ENCODE measurements at regions not wholly inside any gene's neighbourhood (a gene's known extent, or its start where the extent isn't known, plus 50 kb on each side); places are given as distances from the start of the nearest gene placed in this dataset.
"Not testable (repeated sequence)": the region's sequence is repeated elsewhere in the genome, so short reads cannot be mapped to it uniquely, and the experiment has no call there.

DNA sequence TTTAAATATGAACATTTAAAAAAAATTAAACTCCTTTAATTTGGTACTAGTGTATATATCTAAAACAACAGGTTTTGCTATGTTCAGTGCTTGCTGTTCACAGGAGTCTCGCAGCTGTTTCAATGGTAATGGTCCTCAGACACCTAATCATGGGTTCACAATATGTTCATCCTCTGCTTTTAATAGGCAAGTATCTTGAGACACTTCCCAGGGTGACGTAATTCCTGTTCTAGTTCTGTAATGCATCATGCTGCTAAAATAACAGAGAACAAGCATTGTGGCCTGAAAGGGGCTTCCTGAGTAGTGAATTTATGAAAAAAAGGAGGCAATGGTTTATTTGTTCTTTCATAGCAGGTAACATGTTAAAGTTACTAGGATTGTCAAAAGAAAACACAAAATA, 625.2 kb upstream of the GBE1 start:
- H3K9me3 Mint-ChIP-seq, result peaks cover 3% of the 10 kb centered on the region
- H3K4me3 Mint-ChIP-seq, result no peak overlapping the region
- no peaks in the 10 kb centered on the region for H3K27me3 Mint-ChIP-seq
- H3K27ac Mint-ChIP-seq, result no peak overlapping the region
- H3K4me1 Mint-ChIP-seq (ENCODE audit: low read depth), result no peaks in the 10 kb centered on the region
- no peaks in the 10 kb centered on the region for H3K36me3 Mint-ChIP-seq (ENCODE audit: low read depth)

DNA sequence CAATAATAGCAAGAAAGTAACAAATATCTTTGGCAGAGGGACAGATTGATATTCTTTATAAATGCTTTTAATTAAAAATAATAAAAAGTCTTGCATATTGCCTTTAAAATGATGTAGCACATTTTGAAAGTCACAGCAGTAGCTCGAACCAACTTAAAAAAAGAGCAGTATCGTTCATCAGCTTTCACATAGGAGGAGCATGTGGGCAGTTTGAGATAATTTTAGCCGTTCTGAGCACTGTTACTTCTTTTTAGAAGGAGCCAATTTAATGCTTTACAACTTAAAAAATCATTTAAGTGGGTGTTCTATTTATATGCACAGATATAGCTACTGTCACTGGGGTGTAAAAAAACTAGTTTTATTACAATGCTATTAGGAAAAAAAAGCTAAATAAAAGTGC, 622.7 kb upstream of the GBE1 start:
- Mint-ChIP-seq H3K27ac (no peak overlapping the region), H3K9me3 (no peaks in the 10 kb centered on the region), H3K36me3 (ENCODE audit: low read depth) (no peaks in the 10 kb centered on the region), H3K4me3 (no peak overlapping the region), H3K27me3 (no peaks in the 10 kb centered on the region), H3K4me1 (ENCODE audit: low read depth) (no peaks in the 10 kb centered on the region)

DNA sequence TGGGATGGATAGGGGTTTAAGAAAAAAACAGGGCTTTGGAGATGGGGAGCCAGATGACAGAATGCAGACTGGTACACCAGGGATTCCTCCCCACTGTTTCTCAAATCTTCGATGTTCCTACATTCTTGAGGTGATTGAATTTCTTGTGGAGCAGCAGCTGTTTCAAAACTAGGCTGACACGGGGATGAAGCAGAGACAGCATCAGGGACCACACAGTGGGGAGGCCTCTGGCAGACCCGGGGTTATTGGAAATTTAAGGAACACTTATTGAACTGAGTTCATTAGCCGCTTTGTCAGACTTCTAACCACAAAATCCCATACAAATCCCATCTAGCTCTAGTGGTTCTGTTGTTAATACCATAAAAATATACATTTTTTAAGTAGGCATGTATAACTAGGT, 621.4 kb upstream of the GBE1 start:
- no peak overlapping the region for H3K27ac Mint-ChIP-seq
- no peak overlapping the region for H3K4me3 Mint-ChIP-seq
- no peaks in the 10 kb centered on the region for H3K36me3 Mint-ChIP-seq (ENCODE audit: low read depth)
- H3K4me1 Mint-ChIP-seq (ENCODE audit: low read depth), result no peaks in the 10 kb centered on the region
- H3K9me3 Mint-ChIP-seq, result peaks cover 8% of the 10 kb centered on the region
- H3K27me3 Mint-ChIP-seq, result no peaks in the 10 kb centered on the region

DNA sequence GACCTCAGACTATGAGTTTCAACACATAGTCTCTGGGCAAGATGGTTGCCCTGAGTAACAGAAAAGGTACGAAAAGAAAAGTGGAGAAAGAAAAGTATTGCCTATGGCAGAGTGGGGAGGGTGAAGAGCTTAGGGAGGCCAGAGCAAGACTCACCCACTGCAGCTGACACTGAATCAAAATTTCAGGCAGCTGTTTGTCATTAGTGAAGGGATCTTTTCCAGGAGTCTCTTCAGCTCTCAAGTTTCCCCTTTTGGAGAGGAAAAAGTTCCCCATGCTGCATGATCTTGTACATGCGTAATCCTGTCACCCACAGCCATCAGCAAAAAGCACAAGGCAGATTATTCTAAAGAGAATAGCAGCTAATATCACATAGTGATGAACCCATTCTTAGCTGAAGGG, 616.9 kb upstream of the GBE1 start:
- Mint-ChIP-seq H3K9me3 (peaks cover 23% of the 10 kb centered on the region), H3K27ac (no peak overlapping the region), H3K36me3 (ENCODE audit: low read depth) (no peaks in the 10 kb centered on the region), H3K4me1 (ENCODE audit: low read depth) (no peaks in the 10 kb centered on the region), H3K4me3 (no peak overlapping the region), H3K27me3 (no peaks in the 10 kb centered on the region)

DNA sequence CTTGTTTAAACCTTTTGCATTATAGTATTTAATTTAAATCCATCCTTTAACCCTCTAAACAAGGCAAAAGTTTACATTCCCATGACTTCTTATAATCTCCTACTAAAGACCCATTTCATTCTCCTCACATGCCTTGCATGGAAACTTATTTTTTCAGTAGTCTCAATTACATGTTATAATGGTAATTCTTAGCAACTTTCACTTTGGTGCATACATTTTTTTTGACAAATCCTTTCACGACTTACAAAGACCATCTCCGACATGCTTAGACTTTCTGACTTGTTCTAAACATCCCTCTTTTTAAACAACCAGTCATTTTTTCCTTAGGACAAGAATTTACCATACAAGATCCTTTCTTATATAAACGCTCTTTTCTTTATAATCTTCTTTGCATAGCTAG, 615.4 kb upstream of the GBE1 start:
- H3K27me3 Mint-ChIP-seq, result no peaks in the 10 kb centered on the region
- no peaks in the 10 kb centered on the region for H3K4me1 Mint-ChIP-seq (ENCODE audit: low read depth)
- H3K36me3 Mint-ChIP-seq (ENCODE audit: low read depth), result no peaks in the 10 kb centered on the region
- peaks cover 23% of the 10 kb centered on the region for H3K9me3 Mint-ChIP-seq
- no peak overlapping the region for H3K4me3 Mint-ChIP-seq
- H3K27ac Mint-ChIP-seq, result no peak overlapping the region

DNA sequence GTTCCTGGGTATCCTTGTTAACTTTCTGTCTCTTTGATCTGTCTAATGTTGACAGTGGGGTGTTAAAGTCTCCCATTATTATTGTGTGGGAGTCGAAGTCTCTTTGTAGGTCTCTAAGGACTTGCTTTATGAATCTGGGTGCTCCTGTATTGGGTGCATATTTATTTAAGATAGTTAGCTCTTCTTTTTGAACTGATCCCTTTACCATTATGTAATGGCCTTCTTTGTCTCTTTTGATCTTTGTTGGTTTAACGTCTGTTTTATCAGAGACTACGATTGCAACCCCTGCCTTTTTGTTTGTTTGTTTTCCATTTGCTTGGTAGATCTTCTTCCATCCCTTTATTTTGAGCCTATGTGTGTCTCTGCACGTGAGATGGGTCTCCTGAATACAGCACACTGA, 612.4 kb upstream of the GBE1 start:
- not testable (repeated sequence) for H3K27me3 Mint-ChIP-seq; H3K4me1 Mint-ChIP-seq (ENCODE audit: low read depth); H3K36me3 Mint-ChIP-seq (ENCODE audit: low read depth); H3K27ac Mint-ChIP-seq; H3K4me3 Mint-ChIP-seq
- H3K9me3 Mint-ChIP-seq, result peaks cover 20% of the 10 kb centered on the region

DNA sequence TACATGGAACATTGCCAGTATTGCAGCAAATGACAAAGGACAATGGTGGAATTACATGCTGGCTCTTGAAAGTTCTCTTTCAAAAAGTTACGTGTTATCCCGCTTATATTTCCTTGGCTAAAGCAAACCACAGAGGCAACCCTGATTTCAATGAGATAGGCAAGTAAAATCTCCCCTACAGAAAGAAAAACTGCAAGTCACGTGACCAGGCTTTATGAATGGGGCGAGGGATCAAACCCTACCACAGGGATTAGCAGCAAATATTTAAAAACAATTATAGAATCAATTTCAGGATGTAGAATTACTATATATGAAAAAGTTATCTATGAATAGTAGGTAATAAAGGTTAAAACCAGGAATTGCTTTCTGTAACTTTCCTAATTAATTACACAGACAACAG, 603.4 kb upstream of the GBE1 start:
- Mint-ChIP-seq H3K4me1 (ENCODE audit: low read depth) (no peaks in the 10 kb centered on the region), H3K27ac (no peak overlapping the region), H3K36me3 (ENCODE audit: low read depth) (no peaks in the 10 kb centered on the region), H3K9me3 (peaks cover 17% of the 10 kb centered on the region), H3K27me3 (no peaks in the 10 kb centered on the region), H3K4me3 (no peak overlapping the region)

DNA sequence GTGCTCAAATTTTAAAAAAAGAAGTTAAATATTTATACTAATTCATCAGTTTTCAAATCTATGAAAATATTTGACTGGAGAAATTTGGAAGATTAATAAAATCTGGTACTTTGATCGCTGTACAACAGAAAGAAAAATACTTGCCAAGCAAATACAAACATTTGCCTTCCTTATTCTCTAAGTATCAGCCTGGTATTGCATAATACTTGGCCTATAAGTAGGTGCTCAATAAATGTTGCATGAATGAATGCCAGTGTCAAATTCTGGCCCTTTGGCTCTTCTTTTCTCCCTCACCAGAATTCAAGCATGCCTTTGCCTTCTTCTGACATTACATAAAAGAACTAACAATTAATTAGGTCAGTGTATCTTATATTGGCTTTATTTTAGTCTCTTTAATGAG, 601.7 kb upstream of the GBE1 start:
- Mint-ChIP-seq H3K4me1 (ENCODE audit: low read depth) (no peaks in the 10 kb centered on the region), H3K27me3 (no peaks in the 10 kb centered on the region), H3K9me3 (peaks cover 17% of the 10 kb centered on the region), H3K4me3 (no peak overlapping the region), H3K36me3 (ENCODE audit: low read depth) (no peaks in the 10 kb centered on the region), H3K27ac (no peak overlapping the region)

DNA sequence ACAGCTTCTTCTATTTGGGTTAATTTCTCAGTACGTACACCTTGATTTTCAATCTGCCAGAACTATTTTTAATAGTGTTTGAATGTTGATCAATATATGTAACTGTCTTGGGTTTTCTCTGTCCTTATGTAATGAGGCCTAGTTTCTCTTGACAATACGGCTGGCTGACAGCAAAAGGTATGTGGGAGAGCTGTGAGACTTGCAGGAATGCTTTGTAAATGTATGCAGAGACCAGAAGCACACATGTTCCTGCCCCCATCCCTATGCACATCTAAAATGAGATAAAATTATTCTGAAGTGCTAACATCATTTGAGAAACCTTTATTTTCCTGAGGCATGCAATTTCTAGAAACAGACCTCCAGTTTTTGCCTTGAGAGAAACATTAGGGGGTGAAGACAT, 593.8 kb upstream of the GBE1 start:
- Mint-ChIP-seq H3K4me1 (ENCODE audit: low read depth) (no peaks in the 10 kb centered on the region), H3K27ac (no peak overlapping the region), H3K9me3 (peaks cover 5% of the 10 kb centered on the region), H3K4me3 (no peak overlapping the region), H3K36me3 (ENCODE audit: low read depth) (no peaks in the 10 kb centered on the region), H3K27me3 (no peaks in the 10 kb centered on the region)

DNA sequence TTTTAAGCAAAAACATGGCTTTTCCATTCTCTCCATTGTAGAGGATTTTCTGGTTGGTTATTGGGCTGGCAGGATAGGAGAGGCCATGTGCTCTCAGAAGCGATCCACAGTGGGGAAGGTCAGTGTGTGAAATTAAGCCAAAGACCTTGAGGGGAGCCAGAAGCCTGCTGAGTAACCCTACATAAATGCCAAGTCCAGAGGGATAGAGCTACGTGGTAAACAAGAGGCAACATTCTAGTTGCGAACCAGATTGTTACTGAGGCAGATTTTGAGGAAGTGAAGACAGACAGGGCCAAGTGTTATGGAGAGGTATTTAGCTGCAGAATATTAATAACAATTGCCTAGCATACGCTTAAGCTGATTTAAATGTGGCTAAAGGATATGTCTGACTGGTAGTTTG, 592.8 kb upstream of the GBE1 start:
- Mint-ChIP-seq H3K4me1 (ENCODE audit: low read depth) (no peaks in the 10 kb centered on the region), H3K27me3 (no peaks in the 10 kb centered on the region), H3K27ac (no peak overlapping the region), H3K4me3 (no peak overlapping the region), H3K9me3 (peaks cover 4% of the 10 kb centered on the region), H3K36me3 (ENCODE audit: low read depth) (no peaks in the 10 kb centered on the region)

DNA sequence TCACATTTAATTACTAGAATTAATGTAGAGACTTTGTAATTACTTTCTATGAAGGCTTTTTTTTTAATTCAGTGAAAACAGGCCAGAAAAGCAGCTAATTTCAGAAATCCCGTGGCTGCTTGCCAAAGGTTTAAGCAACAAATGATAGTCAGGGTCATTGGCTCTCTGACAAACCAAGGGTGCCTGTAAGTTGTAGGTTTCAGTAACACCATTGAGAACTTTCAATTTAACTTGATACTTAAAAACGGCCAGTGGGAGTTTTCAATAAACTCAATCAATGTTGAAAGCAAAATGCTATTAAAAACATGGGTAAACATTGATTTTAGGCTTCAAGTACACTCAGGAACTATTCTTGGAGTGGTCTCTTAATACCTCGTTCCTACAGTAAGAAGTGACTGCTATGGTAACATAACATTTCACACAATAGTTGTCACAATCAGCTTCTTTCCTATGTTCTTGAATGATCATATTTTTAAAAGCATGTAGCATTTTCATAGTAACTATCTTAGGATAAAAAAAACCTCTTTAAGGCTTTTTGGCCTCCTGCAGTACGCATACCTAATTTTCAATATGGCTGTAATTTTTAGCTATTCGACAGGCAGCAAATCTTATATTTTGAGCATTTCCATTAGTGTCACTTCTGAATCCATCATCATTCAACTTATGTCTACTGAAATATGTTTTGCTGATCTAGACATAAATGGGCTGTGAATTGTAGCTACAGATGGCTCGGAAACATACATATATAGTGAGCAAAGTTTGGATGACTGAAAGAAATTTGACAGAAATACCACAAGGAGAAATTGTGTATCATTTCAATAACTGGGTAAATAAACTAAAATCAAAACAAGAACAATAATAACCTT, 592.1 kb upstream of the GBE1 start:
- Mint-ChIP-seq H3K36me3 (ENCODE audit: low read depth) (no peaks in the 10 kb centered on the region), H3K27ac (no peak overlapping the region), H3K4me3 (no peak overlapping the region), H3K27me3 (no peaks in the 10 kb centered on the region), H3K9me3 (peaks cover 4% of the 10 kb centered on the region), H3K4me1 (ENCODE audit: low read depth) (no peaks in the 10 kb centered on the region)

DNA sequence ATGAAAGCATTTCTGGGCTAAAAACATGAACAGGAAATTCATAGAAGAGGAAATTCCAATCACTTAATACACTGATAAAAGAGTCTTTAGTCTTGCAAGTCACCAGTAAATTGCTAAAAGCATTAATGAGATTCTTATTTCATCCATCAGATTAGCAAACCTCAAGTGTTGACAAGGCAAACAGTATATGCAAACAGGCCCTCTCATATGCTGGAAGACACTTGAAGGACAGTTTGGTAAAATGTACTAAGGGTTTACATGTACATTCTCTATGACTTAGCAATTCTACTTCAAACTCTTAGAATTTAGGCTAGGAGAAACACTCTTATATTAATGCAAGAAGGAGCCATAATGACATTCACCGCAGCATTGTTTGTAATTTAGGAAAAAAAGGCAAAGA, 586.1 kb upstream of the GBE1 start:
- H3K4me1 Mint-ChIP-seq (ENCODE audit: low read depth), result no peaks in the 10 kb centered on the region
- no peak overlapping the region for H3K4me3 Mint-ChIP-seq
- no peaks in the 10 kb centered on the region for H3K36me3 Mint-ChIP-seq (ENCODE audit: low read depth)
- H3K27ac Mint-ChIP-seq, result no peak overlapping the region
- no peaks in the 10 kb centered on the region for H3K27me3 Mint-ChIP-seq
- H3K9me3 Mint-ChIP-seq, result peaks cover 8% of the 10 kb centered on the region

DNA sequence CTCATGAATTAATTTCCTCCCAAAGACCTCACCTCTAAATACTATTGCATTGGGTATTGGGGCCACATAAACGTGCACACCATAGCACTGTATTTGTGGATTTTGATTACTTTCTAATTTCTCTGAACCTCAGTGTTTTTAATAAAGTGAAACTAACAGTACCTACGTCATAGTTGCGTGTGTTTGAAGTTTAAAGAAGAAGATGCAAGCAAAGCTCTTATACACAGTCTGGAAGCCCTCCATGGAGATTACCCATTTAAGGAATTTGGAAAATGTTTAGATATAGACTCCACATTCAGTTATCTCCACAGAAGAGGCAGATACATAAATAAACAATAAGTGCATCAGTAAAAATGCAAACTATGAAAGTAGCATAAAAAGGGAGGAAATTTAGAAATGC, 581.1 kb upstream of the GBE1 start:
- H3K9me3 Mint-ChIP-seq, result peaks cover 8% of the 10 kb centered on the region
- no peaks in the 10 kb centered on the region for H3K27me3 Mint-ChIP-seq
- no peaks in the 10 kb centered on the region for H3K36me3 Mint-ChIP-seq (ENCODE audit: low read depth)
- H3K4me1 Mint-ChIP-seq (ENCODE audit: low read depth), result no peaks in the 10 kb centered on the region
- no peak overlapping the region for H3K27ac Mint-ChIP-seq
- no peak overlapping the region for H3K4me3 Mint-ChIP-seq

DNA sequence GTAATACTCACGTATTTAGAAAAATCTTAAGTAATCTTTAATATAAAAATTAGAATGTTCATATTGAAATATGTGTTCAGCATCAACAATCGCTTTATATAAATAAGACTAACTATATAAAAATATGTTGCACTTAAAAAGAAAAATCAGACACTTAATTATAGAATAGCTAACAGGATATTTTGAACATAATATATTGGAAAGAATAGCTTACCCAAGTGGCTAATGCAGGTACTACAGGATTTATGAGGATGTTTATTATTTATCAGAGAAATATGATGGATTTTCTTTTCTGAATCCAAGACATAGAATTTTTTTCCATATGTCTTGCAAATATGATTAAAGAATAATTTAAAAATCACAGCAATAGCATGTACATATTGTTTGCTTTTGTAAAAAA, 567.9 kb upstream of the GBE1 start:
- no peak overlapping the region for H3K27ac Mint-ChIP-seq
- no peaks in the 10 kb centered on the region for H3K4me1 Mint-ChIP-seq (ENCODE audit: low read depth)
- no peaks in the 10 kb centered on the region for H3K27me3 Mint-ChIP-seq
- H3K4me3 Mint-ChIP-seq, result no peak overlapping the region
- no peaks in the 10 kb centered on the region for H3K9me3 Mint-ChIP-seq
- H3K36me3 Mint-ChIP-seq (ENCODE audit: low read depth), result no peaks in the 10 kb centered on the region

DNA sequence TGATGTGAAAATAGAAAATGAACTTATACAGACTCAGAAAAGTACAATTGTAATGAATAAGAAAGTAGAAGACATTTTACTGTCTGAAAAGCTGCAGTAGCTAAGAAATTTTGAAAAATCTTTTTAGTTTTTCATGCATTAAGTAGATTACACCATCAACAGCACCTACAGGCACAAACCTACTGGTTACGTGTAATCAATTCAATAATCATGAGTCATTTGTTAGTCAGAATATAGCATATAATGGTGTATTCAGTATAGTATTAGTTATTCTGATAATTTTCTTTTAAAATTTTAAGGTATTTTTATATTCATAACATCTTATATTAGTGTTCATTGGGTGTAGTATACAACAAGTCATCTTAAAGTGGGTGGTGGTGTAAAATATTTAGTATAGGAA, 550.5 kb upstream of the GBE1 start:
- Mint-ChIP-seq H3K36me3 (ENCODE audit: low read depth) (no peaks in the 10 kb centered on the region), H3K4me1 (ENCODE audit: low read depth) (no peaks in the 10 kb centered on the region), H3K9me3 (peaks cover 5% of the 10 kb centered on the region), H3K4me3 (no peak overlapping the region), H3K27me3 (no peaks in the 10 kb centered on the region), H3K27ac (no peak overlapping the region)

DNA sequence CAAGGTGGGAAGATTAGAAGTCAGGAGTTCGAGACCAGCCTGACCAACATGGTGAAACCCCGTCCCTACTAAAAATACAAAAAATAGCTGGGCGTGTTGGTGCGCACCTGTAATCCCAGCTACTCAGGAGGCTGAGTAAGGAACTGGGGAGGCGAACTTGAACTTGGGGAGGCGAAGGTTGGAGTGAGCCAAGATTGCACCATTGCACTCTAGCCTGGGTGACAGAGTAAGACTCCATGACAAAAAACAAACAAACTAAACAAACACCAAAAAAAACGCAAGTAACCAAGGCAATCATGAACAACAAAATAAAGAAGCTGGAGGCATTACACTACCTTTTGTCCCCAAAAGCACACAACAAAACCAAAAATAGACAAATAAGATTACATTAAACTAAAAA, 547.3 kb upstream of the GBE1 start:
- no peaks in the 10 kb centered on the region for H3K27me3 Mint-ChIP-seq
- H3K36me3 Mint-ChIP-seq (ENCODE audit: low read depth), result no peaks in the 10 kb centered on the region
- peaks cover 10% of the 10 kb centered on the region for H3K9me3 Mint-ChIP-seq
- no peak overlapping the region for H3K27ac Mint-ChIP-seq
- H3K4me3 Mint-ChIP-seq, result no peak overlapping the region
- no peaks in the 10 kb centered on the region for H3K4me1 Mint-ChIP-seq (ENCODE audit: low read depth)

Data from stimulated activated naive CD8-positive, alpha-beta T cell treated with anti-CD3 and anti-CD28 coated beads, Interleukin-15, Interleukin-2, amounts not matched to agents 100 ng/mL and 50 ng/mL, for 24 hours (primary cell).